Endothelial cell (in vitro differentiated cells): ENCODE measurements at regions not wholly inside any gene's neighbourhood (a gene's known extent, or its start where the extent isn't known, plus 50 kb on each side); places are given as distances from the start of the nearest gene placed in this dataset.

Experiments
- DNase-seq: peaks from one replicate; pipeline ENCODE4 v3.0.0; 2021; ENCODE audit warnings: low spot score
- H3K27ac Mint-ChIP-seq: one replicate; pipeline ENCODE4 v1.8.0; 2021; ENCODE audit warnings: mixed read lengths, inconsistent platforms; ENCODE audit not compliant: unreplicated experiment
- H3K27me3 Mint-ChIP-seq: one replicate; pipeline ENCODE4 v1.8.0; 2021; ENCODE audit warnings: mild to moderate bottlenecking, moderate library complexity, mixed read lengths, inconsistent platforms; ENCODE audit not compliant: unreplicated experiment
- H3K36me3 Mint-ChIP-seq: one replicate; pipeline ENCODE4 v1.8.0; 2021; ENCODE audit warnings: mild to moderate bottlenecking, low read depth, mixed read lengths, inconsistent platforms; ENCODE audit not compliant: unreplicated experiment
- H3K4me1 Mint-ChIP-seq: one replicate; pipeline ENCODE4 v1.8.0; 2021; ENCODE audit warnings: mild to moderate bottlenecking, mixed read lengths, inconsistent platforms; ENCODE audit not compliant: unreplicated experiment
- H3K4me3 Mint-ChIP-seq: one replicate; pipeline ENCODE4 v1.8.0; 2021; ENCODE audit warnings: mild to moderate bottlenecking, mixed read lengths, inconsistent platforms; ENCODE audit not compliant: unreplicated experiment
- H3K9me3 Mint-ChIP-seq: one replicate; pipeline ENCODE4 v1.8.0; 2021; ENCODE audit warnings: mixed read lengths, inconsistent platforms; ENCODE audit not compliant: unreplicated experiment
- TF ChIP-seq, protein P1 (sequence below): fragments of 200-600 bp; sonication (generic); IDR thresholded peaks from one replicate; pipeline ENCODE4 v1.5.0; 2021; ENCODE audit warnings: antibody characterized with exemption; ENCODE audit not compliant: unreplicated experiment

DNA sequence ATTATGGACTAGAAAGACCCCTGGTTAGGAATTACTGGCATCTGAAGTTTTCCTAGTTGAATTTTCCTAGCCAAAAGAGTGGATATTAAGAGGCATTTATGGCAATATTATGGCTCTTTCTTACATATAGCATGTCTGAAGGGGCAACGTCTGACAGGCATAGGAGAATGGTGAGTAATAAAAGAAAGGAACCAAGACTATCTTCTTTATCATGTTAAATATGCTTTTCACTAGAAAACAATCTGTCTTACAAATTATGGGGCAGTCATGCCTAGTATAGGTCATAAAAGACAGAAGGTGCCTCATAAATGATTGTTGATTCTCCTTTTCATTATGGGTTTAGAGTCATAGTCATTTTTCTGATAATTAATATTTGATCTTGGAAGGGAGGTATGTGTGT lies 431.1 kb upstream of the HTR2C start:
- Mint-ChIP-seq H3K9me3 (no peaks in the 10 kb centered on the region), H3K27ac (no peak overlapping the region), H3K36me3 (no peaks in the 10 kb centered on the region)

GRCh38 chrX:114152130-114152529 lies 431.8 kb upstream of the HTR2C start:
- DNase-seq = no peak
- H3K27me3 Mint-ChIP-seq = no peaks in the 10 kb centered on the region
- no peaks in the 10 kb centered on the region for H3K36me3 Mint-ChIP-seq
- no peak overlapping the region for H3K27ac Mint-ChIP-seq
- H3K4me3 Mint-ChIP-seq = no peak overlapping the region
- TF ChIP-seq, protein P1, sequence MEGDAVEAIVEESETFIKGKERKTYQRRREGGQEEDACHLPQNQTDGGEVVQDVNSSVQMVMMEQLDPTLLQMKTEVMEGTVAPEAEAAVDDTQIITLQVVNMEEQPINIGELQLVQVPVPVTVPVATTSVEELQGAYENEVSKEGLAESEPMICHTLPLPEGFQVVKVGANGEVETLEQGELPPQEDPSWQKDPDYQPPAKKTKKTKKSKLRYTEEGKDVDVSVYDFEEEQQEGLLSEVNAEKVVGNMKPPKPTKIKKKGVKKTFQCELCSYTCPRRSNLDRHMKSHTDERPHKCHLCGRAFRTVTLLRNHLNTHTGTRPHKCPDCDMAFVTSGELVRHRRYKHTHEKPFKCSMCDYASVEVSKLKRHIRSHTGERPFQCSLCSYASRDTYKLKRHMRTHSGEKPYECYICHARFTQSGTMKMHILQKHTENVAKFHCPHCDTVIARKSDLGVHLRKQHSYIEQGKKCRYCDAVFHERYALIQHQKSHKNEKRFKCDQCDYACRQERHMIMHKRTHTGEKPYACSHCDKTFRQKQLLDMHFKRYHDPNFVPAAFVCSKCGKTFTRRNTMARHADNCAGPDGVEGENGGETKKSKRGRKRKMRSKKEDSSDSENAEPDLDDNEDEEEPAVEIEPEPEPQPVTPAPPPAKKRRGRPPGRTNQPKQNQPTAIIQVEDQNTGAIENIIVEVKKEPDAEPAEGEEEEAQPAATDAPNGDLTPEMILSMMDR = no peak
- H3K4me1 Mint-ChIP-seq = no peaks in the 10 kb centered on the region
- no peaks in the 10 kb centered on the region for H3K9me3 Mint-ChIP-seq

More for the DNA sequence above, 431.1 kb upstream of the HTR2C start:
- no peak for DNase-seq
- H3K4me1 Mint-ChIP-seq = no peaks in the 10 kb centered on the region
- H3K4me3 Mint-ChIP-seq = no peak overlapping the region
- TF ChIP-seq, protein P1 = no peak
- H3K27me3 Mint-ChIP-seq = no peaks in the 10 kb centered on the region

- Mint-ChIP-seq H3K27me3 (no peaks in the 10 kb centered on the region), H3K36me3 (no peaks in the 10 kb centered on the region), H3K4me1 (no peaks in the 10 kb centered on the region), H3K9me3 (no peaks in the 10 kb centered on the region), H3K27ac (no peak overlapping the region), H3K4me3 (no peak overlapping the region)
- no peak for DNase-seq
- TF ChIP-seq, protein P1 = no peak
Measured at GRCh38 chrX:114134465-114134864, 449.4 kb upstream of the HTR2C start.

DNA sequence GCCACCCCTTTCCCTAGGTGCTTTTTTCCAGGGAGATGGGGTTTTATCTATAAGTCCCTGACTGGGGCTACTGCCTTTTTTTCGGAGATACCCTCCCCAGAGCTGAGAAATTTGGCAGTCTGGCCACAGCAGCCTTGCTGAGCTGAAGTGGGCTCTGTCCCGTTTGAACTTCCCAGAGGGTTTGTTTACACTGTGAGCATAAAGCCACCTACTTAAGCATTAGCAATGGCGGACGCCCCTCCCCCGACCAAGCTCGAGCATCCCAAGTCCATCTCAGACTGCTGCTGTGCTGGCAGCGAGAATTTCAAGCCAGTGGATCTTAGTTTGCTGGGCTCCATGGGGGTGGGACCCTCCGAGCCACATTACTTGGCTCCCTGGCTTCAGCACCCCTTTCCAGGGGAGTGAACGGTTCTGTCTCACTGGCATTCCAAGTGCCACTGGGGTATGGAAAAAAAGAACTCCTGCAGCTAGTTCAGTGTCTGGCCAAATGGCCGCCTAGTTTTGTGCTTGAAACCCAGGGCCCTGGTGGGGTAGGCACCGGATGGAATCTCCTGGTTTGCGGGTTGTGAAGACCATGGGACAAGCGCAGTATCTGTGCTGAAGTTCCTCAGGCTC lies 456.4 kb upstream of the HTR2C start:
- Mint-ChIP-seq H3K4me3 (no peak overlapping the region), H3K9me3 (no peaks in the 10 kb centered on the region), H3K36me3 (no peaks in the 10 kb centered on the region), H3K27me3 (no peaks in the 10 kb centered on the region), H3K4me1 (no peaks in the 10 kb centered on the region), H3K27ac (no peak overlapping the region)
- TF ChIP-seq, protein P1 = no peak
- DNase-seq = no peak

GRCh38 chrX:114127005-114127404 lies 456.9 kb upstream of the HTR2C start:
- Mint-ChIP-seq H3K9me3 (no peaks in the 10 kb centered on the region), H3K27ac (no peak overlapping the region), H3K4me1 (no peaks in the 10 kb centered on the region), H3K27me3 (no peaks in the 10 kb centered on the region), H3K36me3 (no peaks in the 10 kb centered on the region), H3K4me3 (no peak overlapping the region)
- no peak for DNase-seq
- TF ChIP-seq, protein P1 = no peak
